Left ventricle myocardium inferior (tissue), 1 donor: ENCODE measurements at regions not wholly inside any gene's neighbourhood (a gene's known extent, or its start where the extent isn't known, plus 50 kb on each side); places are given as distances from the start of the nearest gene placed in this dataset.

Experiments
- DNase-seq: peaks from one replicate; pipeline ENCODE4 v3.0.0-alpha.2; 2020
- H3K27ac ChIP-seq: fragments of 200-600 bp; replicated peaks from 2 replicates; pipeline ENCODE4 v1.8.0; 2021
- H3K27me3 ChIP-seq: fragments of 200-600 bp; 2 replicates; pipeline ENCODE4 v1.8.0; 2021; ENCODE audit warnings: low read depth
- H3K36me3 ChIP-seq: fragments of 200-600 bp; 2 replicates; pipeline ENCODE4 v1.8.0; 2021
- H3K4me1 ChIP-seq: fragments of 200-600 bp; 2 replicates; pipeline ENCODE4 v1.8.0; 2021
- H3K4me3 ChIP-seq: fragments of 200-600 bp; 2 replicates; pipeline ENCODE4 v1.8.0; 2021; ENCODE audit warnings: mild to moderate bottlenecking, moderate library complexity
- H3K9me3 ChIP-seq: fragments of 200-600 bp; replicated peaks from 2 replicates; pipeline ENCODE4 v1.8.0; 2021
- intact Hi-C: fragments of 100-400 bp; cut with micrococcal nuclease; formaldehyde crosslinking; loops from one replicate; pipeline ENCODE4 v1.11.0; 2022
- TF ChIP-seq, protein P1 (sequence below): fragments of 200-600 bp; IDR thresholded peaks from 2 replicates; pipeline ENCODE4 v1.8.0; 2021; ENCODE audit warnings: antibody characterized with exemption, mild to moderate bottlenecking, borderline replicate concordance
- donor health status: DM: no; HTN: yes; CAD: no; lungs with severe emphysema.

- intact Hi-C loops = no loop called here
- TF ChIP-seq, protein P1, sequence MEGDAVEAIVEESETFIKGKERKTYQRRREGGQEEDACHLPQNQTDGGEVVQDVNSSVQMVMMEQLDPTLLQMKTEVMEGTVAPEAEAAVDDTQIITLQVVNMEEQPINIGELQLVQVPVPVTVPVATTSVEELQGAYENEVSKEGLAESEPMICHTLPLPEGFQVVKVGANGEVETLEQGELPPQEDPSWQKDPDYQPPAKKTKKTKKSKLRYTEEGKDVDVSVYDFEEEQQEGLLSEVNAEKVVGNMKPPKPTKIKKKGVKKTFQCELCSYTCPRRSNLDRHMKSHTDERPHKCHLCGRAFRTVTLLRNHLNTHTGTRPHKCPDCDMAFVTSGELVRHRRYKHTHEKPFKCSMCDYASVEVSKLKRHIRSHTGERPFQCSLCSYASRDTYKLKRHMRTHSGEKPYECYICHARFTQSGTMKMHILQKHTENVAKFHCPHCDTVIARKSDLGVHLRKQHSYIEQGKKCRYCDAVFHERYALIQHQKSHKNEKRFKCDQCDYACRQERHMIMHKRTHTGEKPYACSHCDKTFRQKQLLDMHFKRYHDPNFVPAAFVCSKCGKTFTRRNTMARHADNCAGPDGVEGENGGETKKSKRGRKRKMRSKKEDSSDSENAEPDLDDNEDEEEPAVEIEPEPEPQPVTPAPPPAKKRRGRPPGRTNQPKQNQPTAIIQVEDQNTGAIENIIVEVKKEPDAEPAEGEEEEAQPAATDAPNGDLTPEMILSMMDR = no peak
- H3K4me1 ChIP-seq = peaks cover 36% of the 10 kb centered on the region
- peaks cover 100% of the 10 kb centered on the region for H3K27me3 ChIP-seq
- DNase-seq = peak; percentile 43
- peaks cover 29% of the 10 kb centered on the region for H3K9me3 ChIP-seq
- H3K36me3 ChIP-seq = no peaks in the 10 kb centered on the region
- H3K4me3 ChIP-seq = peak overlapping the region; percentile 71
- peak overlapping the region; percentile 94 for H3K27ac ChIP-seq
These were observed 89.4 kb downstream of the ANXA2R start for GRCh38 chr5:42950456-42951292.

DNA sequence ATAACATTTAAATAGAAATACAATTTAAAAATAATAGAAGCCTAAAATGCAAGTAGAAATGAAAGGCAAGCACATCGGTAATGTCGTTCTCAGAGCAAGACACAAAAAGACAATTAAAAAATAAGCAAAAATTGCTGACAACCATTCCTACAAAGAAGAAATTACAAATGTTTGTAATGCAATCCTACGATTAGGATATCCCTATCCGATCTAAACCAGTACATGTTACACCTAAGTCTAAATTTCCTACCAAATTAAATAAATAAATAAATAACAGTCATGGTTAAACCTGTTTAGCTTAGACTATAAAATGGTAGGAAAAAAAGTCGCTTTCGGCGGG, 90.0 kb downstream of the ANXA2R start:
- peaks cover 36% of the 10 kb centered on the region for H3K4me1 ChIP-seq
- no peaks in the 10 kb centered on the region for H3K36me3 ChIP-seq
- intact Hi-C loops = no loop called here
- TF ChIP-seq, protein P1 = no peak
- H3K9me3 ChIP-seq = peaks cover 24% of the 10 kb centered on the region
- peak overlapping the region; percentile 71 for H3K4me3 ChIP-seq
- DNase-seq = no peak
- peak overlapping the region; percentile 94 for H3K27ac ChIP-seq
- H3K27me3 ChIP-seq = peaks cover 100% of the 10 kb centered on the region

DNA sequence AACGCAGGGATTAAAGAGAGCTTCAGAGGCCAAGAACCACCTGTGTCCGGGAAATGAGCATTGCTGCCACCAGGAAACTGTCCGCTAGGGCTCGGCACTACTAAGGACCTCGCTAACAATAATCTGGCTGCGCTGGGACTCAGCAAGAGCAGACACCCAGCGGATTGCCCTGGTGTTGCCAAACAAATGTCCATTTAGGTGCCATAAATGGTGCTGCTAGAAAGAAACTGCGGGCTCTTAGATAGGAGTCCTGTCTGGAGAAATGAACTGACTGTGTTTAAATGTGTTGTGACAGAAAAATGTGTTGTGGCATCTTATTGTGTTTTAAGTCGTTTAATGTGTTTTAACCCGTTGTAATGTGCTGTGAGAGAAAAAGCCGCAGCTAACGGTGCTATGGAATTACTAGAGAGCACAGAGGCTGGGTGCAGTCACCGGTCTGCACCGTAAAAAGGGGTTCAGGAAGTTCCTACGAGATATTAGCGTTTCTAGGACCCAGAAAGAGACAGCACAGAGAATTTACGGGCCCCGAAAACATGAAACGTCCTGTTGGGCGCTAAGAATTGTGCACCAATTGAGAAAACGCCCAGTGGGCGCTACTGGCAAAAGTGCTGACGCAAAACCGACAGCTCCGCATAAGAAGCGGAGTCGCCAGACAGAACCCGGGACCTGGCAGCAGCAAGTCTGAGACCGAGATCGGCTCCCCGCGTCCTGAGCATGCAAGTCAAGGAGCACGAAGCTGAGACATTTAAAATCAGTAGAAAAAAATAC, 90.6 kb downstream of the ANXA2R start:
- peak overlapping the region; percentile 71 for H3K4me3 ChIP-seq
- H3K4me1 ChIP-seq = peaks cover 40% of the 10 kb centered on the region
- intact Hi-C loops = no loop called here
- peak; percentile 46 for DNase-seq
- H3K27me3 ChIP-seq = peaks cover 100% of the 10 kb centered on the region
- peaks cover 19% of the 10 kb centered on the region for H3K9me3 ChIP-seq
- H3K36me3 ChIP-seq = no peaks in the 10 kb centered on the region
- peak overlapping the region; percentile 94 for H3K27ac ChIP-seq
- TF ChIP-seq, protein P1 = peak; percentile 59

DNA sequence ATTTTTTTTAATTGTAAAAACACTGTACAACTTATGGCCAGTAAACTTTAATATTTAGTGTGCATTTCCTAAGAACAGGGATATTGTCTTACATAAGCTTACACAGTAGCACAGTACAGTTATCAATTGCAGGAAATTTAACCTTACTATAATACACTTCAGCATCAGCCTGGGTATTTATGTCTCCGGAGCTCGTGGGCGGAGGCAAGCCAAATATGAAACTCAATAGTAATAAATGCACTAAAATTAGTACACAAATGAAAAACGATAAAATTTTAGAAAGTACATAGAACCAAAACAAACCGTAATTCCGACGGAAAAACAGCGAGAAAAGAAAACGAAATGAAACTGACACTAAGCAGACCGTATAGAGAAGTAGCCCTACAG, 91.2 kb downstream of the ANXA2R start:
- TF ChIP-seq, protein P1 = no peak
- peak overlapping the region; percentile 71 for H3K4me3 ChIP-seq
- peak overlapping the region; percentile 94 for H3K27ac ChIP-seq
- no peak for DNase-seq
- intact Hi-C loops = no loop called here
- peaks cover 13% of the 10 kb centered on the region for H3K9me3 ChIP-seq
- H3K36me3 ChIP-seq = no peaks in the 10 kb centered on the region
- peaks cover 100% of the 10 kb centered on the region for H3K27me3 ChIP-seq
- peaks cover 46% of the 10 kb centered on the region for H3K4me1 ChIP-seq

- Histone ChIP-seq H3K36me3 (no peaks in the 10 kb centered on the region), H3K27me3 (peaks cover 100% of the 10 kb centered on the region), H3K4me1 (peaks cover 29% of the 10 kb centered on the region), H3K27ac (peak overlapping the region; percentile 1), H3K4me3 (no peak overlapping the region), H3K9me3 (no peaks in the 10 kb centered on the region)
- intact Hi-C loops = no loop called here
- no peak for DNase-seq
- TF ChIP-seq, protein P1 = no peak
These were observed 95.1 kb downstream of the ANXA2R start for GRCh38 chr5:42944989-42945388.
